Stimulated activated CD4-positive, alpha-beta T cell treated with anti-CD3 and anti-CD28 coated beads, Interleukin-12 subunit alpha, Interleukin-12 subunit beta, amount 100 ng/mL, for 48 hours (primary cell): ENCODE measurements at regions not wholly inside any gene's neighbourhood (a gene's known extent, or its start where the extent isn't known, plus 50 kb on each side); places are given as distances from the start of the nearest gene placed in this dataset.

ENCODE experiments used
- DNase-seq, 3 donors: peaks; one replicate each; pipeline ENCODE4 v3.0.0-alpha.2; 2020; ENCODE audit warnings: low read depth in 2 of 3, low spot score in 1 of 3

- no peak for DNase-seq
These were observed 100.8 kb downstream of the MICALL2 start for GRCh38 chr7:1358376-1359050.

GRCh38 chr7:1359051-1359400, 100.2 kb downstream of the MICALL2 start:
- DNase-seq: no peak

GRCh38 chr7:1359681-1360485, 99.4 kb downstream of the MICALL2 start:
- DNase-seq: no peak

GRCh38 chr7:1360521-1360971, 98.7 kb downstream of the MICALL2 start:
- no peak for DNase-seq

- DNase-seq: no peak
These were observed 98.1 kb downstream of the MICALL2 start for GRCh38 chr7:1361016-1361755.

- no peak for DNase-seq
These were observed 97.5 kb downstream of the MICALL2 start for GRCh38 chr7:1361756-1362125.

GRCh38 chr7:1362301-1362700, 97.0 kb downstream of the MICALL2 start:
- no peak for DNase-seq

- DNase-seq: no peak
These were observed 95.0 kb downstream of the MICALL2 start for GRCh38 chr7:1364068-1364905.

- no peak for DNase-seq
These were observed 94.2 kb downstream of the MICALL2 start for GRCh38 chr7:1364906-1365570.

- DNase-seq: no peak
These were observed 93.4 kb downstream of the MICALL2 start for GRCh38 chr7:1365846-1366245.

- no peak for DNase-seq
These were observed 92.4 kb downstream of the MICALL2 start for GRCh38 chr7:1366801-1367405.

- DNase-seq: no peak
These were observed 91.6 kb downstream of the MICALL2 start for GRCh38 chr7:1367501-1368183.

GRCh38 chr7:1368184-1368681, 91.0 kb downstream of the MICALL2 start:
- no peak for DNase-seq

GRCh38 chr7:1368682-1369571, 90.3 kb downstream of the MICALL2 start:
- DNase-seq: peak; percentile 25 to 32 (median 28)

GRCh38 chr7:1369916-1370657, 89.2 kb downstream of the MICALL2 start:
- DNase-seq: no peak

- no peak for DNase-seq
These were observed 88.5 kb downstream of the MICALL2 start for GRCh38 chr7:1370738-1371137.

GRCh38 chr7:1372063-1372462, 87.2 kb downstream of the MICALL2 start:
- DNase-seq: no peak
